ENCODE measurements at regions not wholly inside any gene's neighbourhood (a gene's known extent, or its start where the extent isn't known, plus 50 kb on each side); places are given as distances from the start of the nearest gene placed in this dataset.

- DNase-seq (ENCODE audit: low read depth, low spot score) = no peak
- no peak overlapping the region for H3K27ac ChIP-seq (ENCODE audit: low read depth, low read length)
- H3K27me3 ChIP-seq (ENCODE audit: insufficient read depth, low read length) = no peaks in the 10 kb centered on the region
- H3K79me2 ChIP-seq (ENCODE audit: insufficient read depth, low read length) = no peaks in the 10 kb centered on the region
- no peaks in the 10 kb centered on the region for H3K9me2 ChIP-seq (ENCODE audit: insufficient read depth)
- no peaks in the 10 kb centered on the region for H3K36me3 ChIP-seq (ENCODE audit: control insufficient read depth in 1 of 2, insufficient read depth in 2 of 2, low read length in 2 of 2)
- no peaks in the 10 kb centered on the region for H3K4me1 ChIP-seq (ENCODE audit: control insufficient read depth in 1 of 2, insufficient read depth in 2 of 2, low read length in 2 of 2)
- RAD21 ChIA-PET (ENCODE audit: low non-redundant PET in 1 of 2, low total read pairs in 2 of 2, uncharacterized antibody in 2 of 2, unreplicated experiment in 2 of 2) = no interaction called here
- no peak for TF ChIP-seq TCF7L2 (IDR thresholded peaks at IDR 0.05; ENCODE audit: borderline replicate concordance, extremely low read depth, insufficient read depth, insufficient read length)
- no peak for TF ChIP-seq SP1 (IDR thresholded peaks at IDR 0.05; ENCODE audit: low read depth)
- no peak for TF ChIP-seq SRF (IDR thresholded peaks at IDR 0.05; ENCODE audit: low read depth)
- TF ChIP-seq CEBPB (IDR thresholded peaks at IDR 0.05; ENCODE audit: low read depth) = no peak
- TF ChIP-seq ZBTB33 (IDR thresholded peaks at IDR 0.05; ENCODE audit: extremely low read depth, insufficient replicate concordance, low read length) = no peak
- no peak for TF ChIP-seq ZFX (IDR thresholded peaks at IDR 0.05)
- TF ChIP-seq RAD21 (IDR thresholded peaks at IDR 0.05; ENCODE audit: low read depth) = no peak
- H3K4me2 ChIP-seq (ENCODE audit: low read length) = no peak overlapping the region
- H2AFZ ChIP-seq (ENCODE audit: low read depth, low read length, poor library complexity, severe bottlenecking) = no peak overlapping the region
- no peak for ATAC-seq
- intact Hi-C loops (cut with micrococcal nuclease) = no loop called here
- H3K4me3 ChIP-seq (replicated peaks in 1 of 2; ENCODE audit: low read depth in 1 of 2, low read length in 2 of 2) = no peak overlapping the region
- H4K20me1 ChIP-seq (ENCODE audit: insufficient read depth) = no peaks in the 10 kb centered on the region
- no peaks in the 10 kb centered on the region for H3K9me3 ChIP-seq (ENCODE audit: control insufficient read depth in 1 of 2, insufficient read depth in 1 of 2, low read depth in 1 of 2, low read length in 2 of 2)
- POLR2A ChIA-PET = no interaction called here
- no peak overlapping the region for H3K9ac ChIP-seq (ENCODE audit: low read length)
- CTCF ChIA-PET = no interaction called here
- no TSS peak for BruUV-seq (replicated peaks)
These were observed 115.3 kb upstream of the ASCC3 start for GRCh38 chr6:100996409-100996808.

- Histone ChIP-seq H3K27me3 (ENCODE audit: insufficient read depth, low read length) (no peaks in the 10 kb centered on the region), H3K9ac (ENCODE audit: low read length) (no peak overlapping the region), H3K9me3 (ENCODE audit: control insufficient read depth in 1 of 2, insufficient read depth in 1 of 2, low read depth in 1 of 2, low read length in 2 of 2) (no peaks in the 10 kb centered on the region), H3K9me2 (ENCODE audit: insufficient read depth) (no peaks in the 10 kb centered on the region), H3K79me2 (ENCODE audit: insufficient read depth, low read length) (no peaks in the 10 kb centered on the region), H4K20me1 (ENCODE audit: insufficient read depth) (no peaks in the 10 kb centered on the region), H3K36me3 (ENCODE audit: control insufficient read depth in 1 of 2, insufficient read depth in 2 of 2, low read length in 2 of 2) (no peaks in the 10 kb centered on the region), H3K4me3 (replicated peaks in 1 of 2; ENCODE audit: low read depth in 1 of 2, low read length in 2 of 2) (no peak overlapping the region), H3K4me2 (ENCODE audit: low read length) (no peak overlapping the region), H3K4me1 (ENCODE audit: control insufficient read depth in 1 of 2, insufficient read depth in 2 of 2, low read length in 2 of 2) (no peaks in the 10 kb centered on the region), H2AFZ (ENCODE audit: low read depth, low read length, poor library complexity, severe bottlenecking) (no peak overlapping the region), H3K27ac (ENCODE audit: low read depth, low read length) (no peak overlapping the region)
- ChIA-PET POLR2A (no interaction called here), RAD21 (ENCODE audit: low non-redundant PET in 1 of 2, low total read pairs in 2 of 2, uncharacterized antibody in 2 of 2, unreplicated experiment in 2 of 2) (no interaction called here), CTCF (no interaction called here)
- BruUV-seq (replicated peaks) = no TSS peak
- ATAC-seq (no peak), DNase-seq (ENCODE audit: low read depth, low spot score) (no peak)
- intact Hi-C loops (cut with micrococcal nuclease) = no loop called here
- no peak for TF ChIP-seq TCF7L2 (IDR thresholded peaks at IDR 0.05; ENCODE audit: borderline replicate concordance, extremely low read depth, insufficient read depth, insufficient read length)
These were observed 117.0 kb upstream of the ASCC3 start for GRCh38 chr6:100998111-100998510.

Measured in HCT116 (cell line).